HFF-Myc (cell line): ENCODE measurements at regions not wholly inside any gene's neighbourhood (a gene's known extent, or its start where the extent isn't known, plus 50 kb on each side); places are given as distances from the start of the nearest gene placed in this dataset.

Experiments used
- DNase-seq: peaks from one replicate; pipeline ENCODE4 v3.0.0-alpha.2; 2011; ENCODE audit warnings: low read depth; ENCODE audit errors: extremely low read depth
- H3K4me3 ChIP-seq: replicated peaks from 2 replicates; pipeline ENCODE4 v1.5.1; 2011; ENCODE audit warnings: low read depth, mild to moderate bottlenecking, control low read depth, low read length
- CTCF ChIP-seq: IDR thresholded peaks from 2 replicates; pipeline ENCODE4 v1.5.1; 2012; ENCODE audit warnings: mild to moderate bottlenecking, low read depth, low read length, control low read depth; ENCODE audit errors: missing control alignments

- no peak for TF ChIP-seq CTCF
- DNase-seq: no peak
- no peak overlapping the region for H3K4me3 ChIP-seq
Measured at GRCh38 chr5:124182133-124182532, 564.3 kb downstream of the ZNF608 start.

DNA sequence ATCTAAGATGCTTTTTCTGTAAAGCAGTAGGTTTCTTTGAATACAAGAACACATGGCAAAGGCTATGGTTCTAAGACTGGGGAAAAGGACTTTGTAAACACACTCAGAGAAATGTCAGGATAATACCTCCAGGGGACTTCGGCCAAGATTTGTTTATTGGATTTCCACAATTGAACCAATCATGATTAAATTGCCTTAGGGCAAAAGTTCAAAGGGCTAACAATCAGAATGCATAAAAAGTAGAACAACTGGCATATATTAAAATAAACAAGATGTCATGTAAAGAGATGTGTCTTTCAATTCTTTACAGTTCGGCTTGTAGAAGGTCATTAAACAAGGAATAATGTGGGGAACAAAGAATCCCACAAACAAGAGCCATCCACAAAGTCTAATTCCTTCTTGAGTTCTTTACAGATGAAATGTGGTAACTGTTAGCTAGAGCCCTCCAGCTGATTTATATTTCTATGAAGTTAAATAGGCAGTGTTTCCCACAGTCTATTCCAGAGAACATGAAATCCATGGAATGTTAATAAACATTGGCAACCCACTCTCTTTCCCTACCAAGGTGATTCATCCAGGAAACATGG is 565.5 kb downstream of the ZNF608 start:
- DNase-seq: peak; percentile 84
- no peak for TF ChIP-seq CTCF
- no peak overlapping the region for H3K4me3 ChIP-seq

- no peak for DNase-seq
- no peak for TF ChIP-seq CTCF
- H3K4me3 ChIP-seq: no peak overlapping the region
Measured at GRCh38 chr5:124180299-124180874, 566.1 kb downstream of the ZNF608 start.

GRCh38 chr5:124179819-124180218 is 566.6 kb downstream of the ZNF608 start:
- no peak for TF ChIP-seq CTCF
- no peak overlapping the region for H3K4me3 ChIP-seq
- DNase-seq: peak; percentile 60

GRCh38 chr5:124178050-124178449 is 568.4 kb downstream of the ZNF608 start:
- no peak for TF ChIP-seq CTCF

GRCh38 chr5:124176692-124177091 is 569.7 kb downstream of the ZNF608 start:
- no peak overlapping the region for H3K4me3 ChIP-seq
- DNase-seq: no peak
- TF ChIP-seq CTCF: no peak

More at GRCh38 chr5:124178050-124178449, 568.4 kb downstream of the ZNF608 start:
- no peak overlapping the region for H3K4me3 ChIP-seq
- no peak for DNase-seq

GRCh38 chr5:124173386-124173785 is 573.1 kb downstream of the ZNF608 start:
- no peak for TF ChIP-seq CTCF
- DNase-seq: no peak

More at GRCh38 chr5:124173386-124173785, 573.1 kb downstream of the ZNF608 start:
- no peak overlapping the region for H3K4me3 ChIP-seq
